ENCODE measurements at regions not wholly inside any gene's neighbourhood (a gene's known extent, or its start where the extent isn't known, plus 50 kb on each side); places are given as distances from the start of the nearest gene placed in this dataset.

DNA sequence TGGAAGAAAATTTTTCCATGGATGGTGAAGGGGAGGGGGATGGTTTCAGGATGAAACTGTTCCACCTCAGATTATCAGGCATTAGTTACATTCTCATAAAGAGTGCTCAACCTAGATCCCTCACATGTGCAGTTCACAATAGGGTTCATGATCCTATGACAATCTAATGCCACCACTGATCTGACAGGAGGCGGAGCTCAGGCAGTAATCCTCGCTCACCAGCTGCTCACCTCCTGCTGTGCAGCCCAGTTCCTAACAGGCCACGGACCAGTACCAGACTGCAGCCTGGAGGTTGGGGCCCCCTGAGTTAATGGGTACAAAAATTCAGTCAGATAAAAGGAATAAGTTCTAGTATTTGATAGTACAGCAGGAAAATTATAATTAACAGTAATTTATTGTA is 337.2 kb downstream of the NPR3 start:
- TF ChIP-seq EZH2phosphoT487 (IDR thresholded peaks at IDR 0.05; ENCODE audit: insufficient read depth, low read depth) (no peak), EZH2 (IDR thresholded peaks at IDR 0.05; ENCODE audit: insufficient read depth, poor library complexity, severe bottlenecking) (no peak)
- 100% methylated on average over 3 of the region's 3 CpGs for whole genome bisulfite sequencing, 2 experiments (ENCODE audit: low coverage in 1 of 2, low lambda C conversion rate in 2 of 2, missing lambda C conversion rate in 2 of 2)
- no peak overlapping the region for H3K9ac ChIP-seq
- peaks cover 4% of the 10 kb centered on the region for H3F3A ChIP-seq (ENCODE audit: insufficient read depth)
- in situ Hi-C loops (cut with MboI) = no loop called here
- no peak for DNase-seq
- no peak overlapping the region for H3K4me3 ChIP-seq
- H4K20me1 ChIP-seq (ENCODE audit: insufficient read depth) = no peaks in the 10 kb centered on the region
- no peaks in the 10 kb centered on the region for H3K27me3 ChIP-seq (replicated peaks; ENCODE audit: insufficient read depth)
- H3K79me2 ChIP-seq (ENCODE audit: insufficient read depth) = no peaks in the 10 kb centered on the region
- no peaks in the 10 kb centered on the region for H3K9me3 ChIP-seq (ENCODE audit: low read depth)
- H3K36me3 ChIP-seq (ENCODE audit: low read depth) = no peaks in the 10 kb centered on the region
- no peak overlapping the region for H3K27ac ChIP-seq
- no peak overlapping the region for H2AFZ ChIP-seq
- H3K4me2 ChIP-seq (ENCODE audit: unreplicated experiment) = no peak overlapping the region
- no peaks in the 10 kb centered on the region for H3K9me2 ChIP-seq (ENCODE audit: insufficient read depth)
- peaks cover 43% of the 10 kb centered on the region for H3K4me1 ChIP-seq (ENCODE audit: insufficient read depth)

- H3K4me1 ChIP-seq (ENCODE audit: insufficient read depth) = peaks cover 36% of the 10 kb centered on the region
- H3K79me2 ChIP-seq (ENCODE audit: insufficient read depth) = no peaks in the 10 kb centered on the region
- peak overlapping the region; percentile 60 for H2AFZ ChIP-seq
- peak overlapping the region; percentile 72 for H3K27ac ChIP-seq
- no peaks in the 10 kb centered on the region for H3K9me3 ChIP-seq (ENCODE audit: low read depth)
- no peaks in the 10 kb centered on the region for H3K9me2 ChIP-seq (ENCODE audit: insufficient read depth)
- in situ Hi-C loops (cut with MboI) = no loop called here
- H3K4me3 ChIP-seq = no peak overlapping the region
- TF ChIP-seq EZH2phosphoT487 (IDR thresholded peaks at IDR 0.05; ENCODE audit: insufficient read depth, low read depth) (no peak), EZH2 (IDR thresholded peaks at IDR 0.05; ENCODE audit: insufficient read depth, poor library complexity, severe bottlenecking) (no peak)
- WGBS, 2 experiments (ENCODE audit: low coverage in 1 of 2, low lambda C conversion rate in 2 of 2, missing lambda C conversion rate in 2 of 2) = 65 to 74% methylated on average over 6 of the region's 6 CpGs
- peak overlapping the region; percentile 56; the same call in 1 of the 2 replicates for H3K9ac ChIP-seq
- no peaks in the 10 kb centered on the region for H3K36me3 ChIP-seq (ENCODE audit: low read depth)
- peak; percentile 71 for DNase-seq
- H4K20me1 ChIP-seq (ENCODE audit: insufficient read depth) = no peaks in the 10 kb centered on the region
- peak overlapping the region; percentile 25 for H3K4me2 ChIP-seq (ENCODE audit: unreplicated experiment)
- peaks cover 4% of the 10 kb centered on the region; the same call in 1 of the 2 replicates for H3F3A ChIP-seq (ENCODE audit: insufficient read depth)
- H3K27me3 ChIP-seq (replicated peaks; ENCODE audit: insufficient read depth) = no peaks in the 10 kb centered on the region
These were observed 338.2 kb downstream of the NPR3 start for GRCh38 chr5:33049298-33049697.

- no peaks in the 10 kb centered on the region for H3K9me2 ChIP-seq (ENCODE audit: insufficient read depth)
- in situ Hi-C loops (cut with MboI) = no loop called here
- H3K9me3 ChIP-seq (ENCODE audit: low read depth) = no peaks in the 10 kb centered on the region
- H3K79me2 ChIP-seq (ENCODE audit: insufficient read depth) = no peaks in the 10 kb centered on the region
- H3K4me2 ChIP-seq (ENCODE audit: unreplicated experiment) = peak overlapping the region; percentile 25
- TF ChIP-seq EZH2 (IDR thresholded peaks at IDR 0.05; ENCODE audit: insufficient read depth, poor library complexity, severe bottlenecking) (no peak), EZH2phosphoT487 (IDR thresholded peaks at IDR 0.05; ENCODE audit: insufficient read depth, low read depth) (no peak)
- H3K27ac ChIP-seq = peak overlapping the region; percentile 72
- H4K20me1 ChIP-seq (ENCODE audit: insufficient read depth) = no peaks in the 10 kb centered on the region
- peak overlapping the region; percentile 60 for H2AFZ ChIP-seq
- WGBS, 2 experiments (ENCODE audit: low coverage in 1 of 2, low lambda C conversion rate in 2 of 2, missing lambda C conversion rate in 2 of 2) = 9 to 17% methylated on average over 2 of the region's 2 CpGs
- no peak overlapping the region for H3K4me3 ChIP-seq
- H3K4me1 ChIP-seq (ENCODE audit: insufficient read depth) = peaks cover 36% of the 10 kb centered on the region
- peak overlapping the region; percentile 56; the same call in 1 of the 2 replicates for H3K9ac ChIP-seq
- H3K36me3 ChIP-seq (ENCODE audit: low read depth) = no peaks in the 10 kb centered on the region
- DNase-seq = peak; percentile 95
- peaks cover 4% of the 10 kb centered on the region; the same call in 1 of the 2 replicates for H3F3A ChIP-seq (ENCODE audit: insufficient read depth)
- no peaks in the 10 kb centered on the region for H3K27me3 ChIP-seq (replicated peaks; ENCODE audit: insufficient read depth)
These were observed 338.7 kb downstream of the NPR3 start for GRCh38 chr5:33049842-33050241.

DNA sequence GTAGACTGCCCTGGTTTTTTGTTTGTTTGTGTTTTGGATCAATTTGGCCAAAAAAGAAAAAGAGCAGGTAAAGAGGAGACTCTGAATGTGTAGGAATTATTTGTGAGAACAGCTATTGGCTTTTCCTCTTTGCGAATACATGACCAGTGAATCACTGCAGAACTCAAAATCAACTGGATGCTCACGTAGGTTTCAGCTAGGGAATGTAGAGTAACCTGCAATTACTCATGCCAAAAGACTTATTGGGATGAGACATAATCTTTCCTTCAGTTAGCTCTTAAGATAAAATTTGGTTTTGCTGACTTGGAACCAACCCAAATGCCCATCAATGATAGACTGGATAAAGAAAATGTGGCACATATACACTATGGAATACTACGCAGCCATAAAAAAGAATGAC is 348.0 kb downstream of the NPR3 start:
- 83 to 84% methylated on average over 3 of the region's 3 CpGs for WGBS, 2 experiments (ENCODE audit: low coverage in 1 of 2, low lambda C conversion rate in 2 of 2, missing lambda C conversion rate in 2 of 2)
- Histone ChIP-seq H3K79me2 (ENCODE audit: insufficient read depth) (no peaks in the 10 kb centered on the region), H3K36me3 (ENCODE audit: low read depth) (no peaks in the 10 kb centered on the region), H2AFZ (no peak overlapping the region), H3K27ac (no peak overlapping the region), H3K4me1 (ENCODE audit: insufficient read depth) (no peaks in the 10 kb centered on the region), H3K4me3 (no peak overlapping the region), H3F3A (ENCODE audit: insufficient read depth) (no peaks in the 10 kb centered on the region), H3K27me3 (replicated peaks; ENCODE audit: insufficient read depth) (no peaks in the 10 kb centered on the region), H3K9ac (no peak overlapping the region), H3K9me3 (ENCODE audit: low read depth) (no peaks in the 10 kb centered on the region), H3K4me2 (ENCODE audit: unreplicated experiment) (no peak overlapping the region), H3K9me2 (ENCODE audit: insufficient read depth) (no peaks in the 10 kb centered on the region), H4K20me1 (ENCODE audit: insufficient read depth) (no peaks in the 10 kb centered on the region)
- in situ Hi-C loops (cut with MboI) = no loop called here
- DNase-seq = no peak
- TF ChIP-seq EZH2 (IDR thresholded peaks at IDR 0.05; ENCODE audit: insufficient read depth, poor library complexity, severe bottlenecking) (no peak), EZH2phosphoT487 (IDR thresholded peaks at IDR 0.05; ENCODE audit: insufficient read depth, low read depth) (no peak)

- Histone ChIP-seq H3K9ac (no peak overlapping the region), H3K4me3 (no peak overlapping the region), H3K4me2 (ENCODE audit: unreplicated experiment) (no peak overlapping the region), H3K9me2 (ENCODE audit: insufficient read depth) (no peaks in the 10 kb centered on the region), H3K36me3 (ENCODE audit: low read depth) (no peaks in the 10 kb centered on the region), H3K27ac (no peak overlapping the region), H2AFZ (0 out of 2 replicates have a peak overlapping the region, but pooled peaks have one; percentile 35), H3K79me2 (ENCODE audit: insufficient read depth) (no peaks in the 10 kb centered on the region), H3K9me3 (ENCODE audit: low read depth) (no peaks in the 10 kb centered on the region), H3K4me1 (ENCODE audit: insufficient read depth) (peaks cover 9% of the 10 kb centered on the region), H4K20me1 (ENCODE audit: insufficient read depth) (no peaks in the 10 kb centered on the region), H3F3A (ENCODE audit: insufficient read depth) (no peaks in the 10 kb centered on the region), H3K27me3 (replicated peaks; ENCODE audit: insufficient read depth) (no peaks in the 10 kb centered on the region)
- in situ Hi-C loops (cut with MboI) = no loop called here
- DNase-seq = no peak
- 86 to 89% methylated on average over 3 of the region's 3 CpGs for WGBS, 2 experiments (ENCODE audit: low coverage in 1 of 2, low lambda C conversion rate in 2 of 2, missing lambda C conversion rate in 2 of 2)
- TF ChIP-seq EZH2 (IDR thresholded peaks at IDR 0.05; ENCODE audit: insufficient read depth, poor library complexity, severe bottlenecking) = no peak
- TF ChIP-seq EZH2phosphoT487 (IDR thresholded peaks at IDR 0.05; ENCODE audit: insufficient read depth, low read depth) = no peak
These were observed 354.0 kb downstream of the NPR3 start for GRCh38 chr5:33065131-33065530.
